GM19455 (cell line): ENCODE measurements at regions not wholly inside any gene's neighbourhood (a gene's known extent, or its start where the extent isn't known, plus 50 kb on each side); places are given as distances from the start of the nearest gene placed in this dataset.
"Not testable (repeated sequence)": the region's sequence is repeated elsewhere in the genome, so short reads cannot be mapped to it uniquely, and the experiment has no call there.

Experiments used
- ATAC-seq: cut with Tn5 transposase; IDR thresholded peaks from one replicate; pipeline ENCODE4 v1.9.1; 2021; ENCODE audit not compliant: unreplicated experiment

DNA sequence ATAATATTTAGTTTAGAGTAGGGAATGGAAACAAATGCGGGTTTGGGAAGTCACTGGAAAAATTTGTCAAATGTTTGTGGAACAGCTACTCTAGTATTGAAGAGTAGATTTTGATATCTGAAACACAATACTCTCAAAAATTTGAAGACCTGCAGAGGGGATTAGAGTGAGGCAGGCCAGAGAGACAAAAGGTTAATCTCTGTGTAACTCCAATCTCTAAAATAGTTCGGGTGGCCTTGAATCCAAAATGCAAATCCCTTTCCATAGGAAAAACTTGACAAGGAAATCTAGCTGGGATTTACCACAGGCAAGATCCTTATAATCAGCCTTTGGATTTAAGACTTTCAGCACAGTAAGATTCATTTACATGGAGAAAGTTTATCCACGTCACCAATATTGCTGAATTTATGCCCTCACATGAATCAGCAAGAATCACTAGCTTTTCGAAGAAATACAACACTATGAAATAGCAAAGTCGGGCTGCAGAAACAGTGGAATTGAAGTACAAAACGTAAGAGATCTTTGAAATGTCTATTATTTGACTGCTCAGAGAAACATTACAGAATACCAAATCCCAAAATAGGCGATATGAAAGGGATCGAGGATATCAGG is 423.7 kb upstream of the ZNF804A start:
- no peak for ATAC-seq

DNA sequence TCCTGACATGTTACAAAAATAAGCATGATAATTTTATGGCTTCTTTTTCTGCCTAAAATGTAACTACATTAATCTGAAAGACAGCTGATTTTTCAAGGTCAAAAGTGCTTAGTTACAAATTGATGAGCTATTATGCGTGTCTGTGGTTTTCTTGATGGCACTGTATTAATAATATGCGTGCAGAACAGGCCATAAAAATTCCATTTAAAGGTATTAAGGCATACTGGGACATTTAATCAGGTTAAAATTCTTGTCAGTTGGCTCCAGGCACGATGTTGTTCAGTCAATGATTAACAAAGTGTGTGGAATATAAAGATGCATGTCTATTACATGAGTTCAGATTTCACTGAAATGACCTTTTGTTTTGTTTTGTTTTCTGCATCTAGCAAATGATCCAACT is 420.1 kb upstream of the ZNF804A start:
- ATAC-seq = no peak

DNA sequence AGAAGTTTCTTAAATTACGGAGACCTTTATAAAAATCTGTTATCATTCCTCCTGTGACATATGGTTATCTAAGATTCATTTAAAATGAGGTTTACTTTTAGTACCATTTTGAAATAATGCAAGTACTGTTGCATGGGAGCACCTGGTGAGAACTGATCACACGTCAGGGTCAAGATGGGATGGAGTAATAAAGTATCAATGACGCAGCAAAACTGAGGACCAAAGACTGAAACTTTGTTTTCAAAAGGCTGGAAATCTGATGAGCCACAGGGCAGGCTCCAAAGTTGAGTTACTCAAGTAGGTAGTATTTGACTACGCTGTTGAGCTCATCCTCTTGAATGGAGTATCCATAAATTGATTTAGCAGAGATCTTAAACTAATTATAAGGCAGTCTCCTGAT is 411.9 kb upstream of the ZNF804A start:
- ATAC-seq = no peak

DNA sequence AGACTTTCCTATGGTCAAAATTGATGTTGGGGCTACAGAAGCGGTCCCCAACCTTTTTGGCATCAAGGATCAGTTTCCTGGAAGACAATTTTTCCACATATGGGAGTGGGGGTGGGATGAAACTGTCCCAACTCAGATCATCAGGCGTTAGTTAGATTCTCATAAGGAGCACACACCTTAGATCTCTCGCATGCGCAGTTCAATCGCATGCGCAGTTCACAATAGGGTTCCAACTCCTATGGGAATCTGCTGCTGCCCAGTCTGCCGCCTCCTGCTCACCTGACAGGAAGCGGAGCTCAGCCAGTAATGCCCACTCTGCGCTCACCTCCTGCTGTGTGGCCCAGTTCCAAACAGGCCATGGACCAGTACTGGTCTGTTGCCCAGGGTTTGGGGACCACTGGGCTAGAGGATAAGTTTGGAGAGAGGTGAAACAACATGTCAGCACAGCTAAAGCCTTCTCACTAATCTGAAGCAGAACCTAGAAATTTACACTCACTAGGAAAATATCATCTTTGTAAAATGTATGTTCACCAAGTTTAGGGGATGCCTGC is 410.8 kb upstream of the ZNF804A start:
- no peak for ATAC-seq

DNA sequence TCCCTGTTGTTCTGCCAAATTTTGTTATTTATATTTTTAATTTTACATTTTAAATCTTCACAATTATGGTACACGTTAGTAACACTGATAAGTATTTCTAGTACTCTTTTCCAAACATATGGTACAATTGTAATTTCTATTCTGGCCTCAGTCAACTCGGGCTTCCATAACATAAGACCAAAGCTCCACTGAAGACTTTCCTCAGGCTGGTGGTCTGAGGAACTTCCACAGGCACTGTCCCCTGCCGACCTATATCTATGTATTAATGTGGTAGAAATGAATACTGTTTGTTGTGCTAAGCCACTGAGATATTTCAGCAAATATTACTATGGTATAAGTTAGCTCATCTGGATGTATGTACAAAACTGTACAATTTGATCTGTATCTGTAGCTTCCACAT is 407.6 kb upstream of the ZNF804A start:
- no peak for ATAC-seq

DNA sequence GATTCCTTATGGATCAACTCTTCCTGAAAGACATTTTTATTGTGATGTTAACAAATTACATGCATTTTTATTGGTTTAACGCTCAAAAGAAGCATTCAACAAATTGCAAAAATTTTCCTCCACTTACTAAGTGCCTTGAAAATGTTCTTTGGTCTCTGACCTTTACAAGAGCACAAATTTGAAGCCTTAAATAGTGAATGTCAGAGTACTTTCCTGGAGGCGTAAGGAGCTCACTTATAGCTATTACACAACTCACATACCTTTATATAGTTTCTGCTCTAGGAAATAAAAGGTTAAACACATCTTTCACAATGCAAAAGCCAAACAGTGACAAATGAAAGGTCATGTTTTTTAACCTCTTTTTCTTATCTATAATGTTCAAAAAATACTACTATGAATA is 405.7 kb upstream of the ZNF804A start:
- no peak for ATAC-seq

DNA sequence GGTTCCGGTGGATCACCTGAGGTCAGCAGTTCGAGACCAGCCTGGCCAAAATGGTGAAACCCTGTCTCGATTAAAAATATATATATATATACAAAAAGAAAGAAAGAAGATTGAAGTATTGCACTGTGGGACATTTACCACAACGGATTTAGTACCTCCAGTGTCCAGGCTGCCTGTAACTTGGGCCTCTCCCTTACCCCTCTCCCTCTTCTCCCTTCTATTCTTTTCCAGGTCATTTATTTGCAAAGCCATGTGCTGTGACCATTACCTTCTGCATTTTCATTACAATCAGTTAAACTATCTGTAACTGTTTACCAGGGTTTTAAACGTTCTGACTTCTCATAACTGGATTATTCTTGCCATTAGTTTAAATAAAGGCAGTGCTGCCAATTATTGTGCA is 400.9 kb upstream of the ZNF804A start:
- no peak for ATAC-seq

DNA sequence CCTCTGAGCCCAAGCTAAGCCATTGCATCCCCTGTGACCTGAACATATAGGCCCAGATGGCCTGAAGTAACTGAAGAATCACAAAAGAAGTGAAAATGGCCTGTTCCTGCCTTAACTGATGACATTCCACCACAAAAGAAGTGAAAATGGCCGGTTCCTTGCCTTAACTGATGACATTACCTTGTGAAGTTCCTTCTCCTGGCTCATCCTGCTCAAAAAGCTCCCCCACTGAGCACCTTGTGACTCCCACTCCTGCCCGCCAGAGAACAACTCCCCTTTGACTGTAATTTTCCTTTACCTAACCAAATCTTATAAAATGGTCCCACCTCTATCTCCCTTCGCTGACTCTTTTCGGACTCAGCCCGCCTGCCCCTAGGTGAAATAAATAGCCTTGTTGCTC is 399.5 kb upstream of the ZNF804A start:
- not testable (repeated sequence) for ATAC-seq

DNA sequence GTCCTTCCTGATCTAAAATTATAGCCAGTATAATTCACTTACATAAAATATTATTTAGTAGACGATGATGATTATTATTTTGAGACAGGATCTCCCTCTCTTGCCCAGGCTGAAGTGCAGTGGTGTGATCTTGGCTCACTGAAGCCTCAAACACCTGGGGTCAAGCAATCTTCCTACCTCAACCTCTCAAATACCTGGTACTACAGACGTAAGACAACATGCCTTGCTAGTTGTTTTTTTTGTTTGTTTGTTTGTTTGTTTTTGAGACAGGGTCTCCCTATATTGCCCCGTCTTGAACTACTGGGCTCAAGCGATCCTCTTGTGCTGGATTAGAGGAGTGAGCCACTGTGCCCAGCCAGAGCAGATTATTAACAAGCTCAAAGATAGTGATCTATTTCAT is 399.1 kb upstream of the ZNF804A start:
- no peak for ATAC-seq

DNA sequence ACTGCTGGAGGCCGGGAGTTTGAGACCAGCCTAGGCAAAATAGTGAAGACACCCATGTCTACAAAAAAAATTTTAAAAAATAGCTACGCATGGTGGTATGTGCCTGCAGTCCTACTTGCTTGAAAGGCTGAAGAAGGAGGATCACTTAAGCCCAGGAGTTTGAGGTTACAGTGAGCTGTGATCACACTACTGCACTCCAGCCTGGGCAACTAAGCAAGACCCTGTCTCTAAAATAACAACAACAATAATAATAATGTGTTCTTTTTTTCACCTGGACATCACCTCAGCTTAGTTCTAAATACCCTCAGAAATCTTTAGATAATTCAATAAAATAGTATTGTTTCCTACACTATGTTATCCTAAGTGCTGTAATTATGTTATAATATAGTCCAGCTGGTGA is 397.1 kb upstream of the ZNF804A start:
- no peak for ATAC-seq

DNA sequence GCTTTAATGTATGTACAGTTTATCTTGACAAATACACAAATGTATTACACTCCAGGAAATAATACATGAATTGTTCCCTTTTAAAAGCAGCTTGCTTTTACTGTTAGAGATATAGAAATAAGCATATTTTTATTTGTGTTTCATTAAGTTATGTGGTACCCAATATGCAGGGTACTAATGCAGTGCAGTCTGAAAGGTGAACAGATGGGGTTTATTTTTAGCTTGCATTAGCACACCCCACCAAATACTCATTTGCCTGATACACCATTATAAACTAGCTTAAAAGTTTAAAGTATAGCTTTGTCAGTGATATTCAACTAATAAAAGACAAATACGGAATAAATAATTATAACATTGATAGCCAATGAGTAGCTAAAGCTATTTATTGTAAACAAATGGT is 394.7 kb upstream of the ZNF804A start:
- no peak for ATAC-seq

DNA sequence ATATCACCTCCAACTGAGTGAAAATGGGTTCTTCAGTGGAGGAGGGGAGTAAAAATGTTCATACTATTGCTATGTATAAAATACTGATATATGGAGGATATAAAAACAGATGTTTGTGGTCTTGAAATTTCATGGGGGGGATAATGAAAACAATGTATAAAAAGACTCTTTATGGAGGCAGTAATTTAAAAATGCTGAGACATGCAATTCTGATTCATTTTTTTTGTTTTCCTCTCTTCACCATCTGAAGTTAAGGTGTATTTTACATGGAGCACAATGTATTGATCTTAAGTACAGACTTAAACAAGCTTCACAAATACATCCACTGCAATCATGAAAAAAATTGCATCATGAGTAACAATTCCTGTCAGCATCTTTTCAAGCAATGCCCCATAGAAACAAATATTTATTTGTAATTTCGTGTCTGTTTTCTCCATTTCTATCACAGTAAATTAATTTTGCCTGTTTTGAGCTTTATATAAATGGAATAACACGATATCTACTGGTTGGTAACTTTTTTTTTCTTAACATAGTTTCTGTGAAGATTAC is 393.2 kb upstream of the ZNF804A start:
- ATAC-seq = no peak

DNA sequence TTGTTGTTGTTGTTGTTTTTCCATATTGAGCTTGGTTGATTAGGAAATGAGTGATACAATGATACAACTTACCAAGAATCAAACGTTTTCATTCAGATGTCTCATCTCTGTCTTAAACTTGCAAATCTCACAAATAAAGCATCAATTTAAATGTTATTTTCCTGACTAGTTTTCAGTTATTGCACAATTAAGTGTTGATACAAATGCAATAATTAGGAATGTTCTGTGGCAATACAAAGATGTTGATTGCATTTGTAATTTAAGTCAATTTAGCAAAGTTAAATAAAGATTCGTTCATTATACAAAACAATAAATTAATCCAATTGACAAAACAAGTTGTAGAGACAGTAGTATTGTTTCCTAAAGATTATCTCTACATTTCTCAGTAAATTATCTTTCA is 392.3 kb upstream of the ZNF804A start:
- ATAC-seq = no peak

DNA sequence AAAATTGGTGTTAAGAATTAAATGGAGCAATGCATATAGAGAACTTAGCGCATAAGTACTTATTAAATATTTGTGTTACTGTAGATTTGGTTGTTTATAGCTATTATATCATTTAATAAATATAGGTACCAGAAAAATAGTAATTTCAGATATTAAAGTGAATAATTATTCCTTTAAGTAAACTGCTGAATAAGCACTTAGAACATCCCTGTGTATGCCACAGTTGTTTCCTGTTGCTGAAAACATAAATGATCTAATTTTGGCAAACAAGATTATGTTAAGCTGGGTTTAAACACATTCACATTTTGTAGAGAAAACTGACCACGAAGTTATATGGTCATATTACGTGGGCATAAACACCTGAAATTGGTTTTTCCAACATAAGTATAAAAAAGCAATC is 388.0 kb upstream of the ZNF804A start:
- ATAC-seq = no peak

DNA sequence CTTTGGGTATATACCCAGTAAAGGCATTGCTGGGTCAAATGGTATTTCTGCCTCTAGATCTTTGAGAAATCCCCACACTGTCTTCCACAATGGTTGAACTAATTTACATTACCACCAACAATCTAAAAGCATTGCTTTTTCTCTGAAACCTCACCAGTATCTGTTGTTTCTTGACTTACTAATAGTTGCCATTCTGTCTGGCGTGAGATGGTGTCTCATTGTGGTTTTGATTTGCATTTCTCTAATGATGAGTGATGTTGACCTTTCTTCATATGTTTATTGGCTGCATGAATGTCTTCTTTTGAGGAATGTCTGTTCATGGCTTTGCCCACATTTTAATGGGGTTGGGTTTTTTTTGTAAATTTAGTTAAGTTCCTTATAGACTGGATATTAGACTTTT is 382.6 kb upstream of the ZNF804A start:
- ATAC-seq = no peak

DNA sequence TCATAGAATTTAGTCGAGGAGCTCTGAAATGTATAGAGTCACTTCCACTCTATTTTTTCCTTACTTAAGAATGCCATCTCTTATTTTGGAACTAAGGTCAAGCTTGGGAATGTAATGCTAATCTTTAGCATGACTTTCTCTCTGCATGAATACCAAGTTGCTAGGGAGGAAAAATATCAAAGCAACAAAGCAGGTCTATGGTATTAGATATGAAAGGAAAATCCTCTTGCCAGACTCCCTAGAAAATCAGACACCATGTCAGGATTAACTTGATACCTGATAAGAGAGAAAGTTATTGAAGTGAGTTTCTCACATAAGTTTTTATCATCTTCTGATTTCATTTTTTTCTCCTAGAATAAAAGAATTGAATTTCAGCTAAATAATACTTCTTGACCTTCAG is 341.7 kb upstream of the ZNF804A start:
- no peak for ATAC-seq

DNA sequence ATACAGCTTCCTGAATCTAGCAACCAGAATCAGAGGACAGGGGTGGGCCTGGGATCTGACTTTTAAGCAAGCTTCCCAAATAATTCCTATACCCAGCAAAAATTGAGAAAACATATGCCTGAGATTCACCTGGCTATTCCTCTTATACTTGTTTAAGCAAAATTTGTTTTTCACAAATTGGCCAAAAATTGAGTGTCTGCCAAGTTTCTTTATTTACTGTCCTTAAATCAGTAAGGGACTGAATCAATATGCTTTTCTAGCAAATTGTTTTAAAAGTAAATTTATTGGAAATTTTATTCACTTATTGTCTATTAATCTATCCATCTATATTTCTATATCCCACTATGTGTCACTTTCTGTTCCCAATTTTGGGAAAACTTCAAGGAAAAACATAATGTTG is 337.0 kb upstream of the ZNF804A start:
- no peak for ATAC-seq

DNA sequence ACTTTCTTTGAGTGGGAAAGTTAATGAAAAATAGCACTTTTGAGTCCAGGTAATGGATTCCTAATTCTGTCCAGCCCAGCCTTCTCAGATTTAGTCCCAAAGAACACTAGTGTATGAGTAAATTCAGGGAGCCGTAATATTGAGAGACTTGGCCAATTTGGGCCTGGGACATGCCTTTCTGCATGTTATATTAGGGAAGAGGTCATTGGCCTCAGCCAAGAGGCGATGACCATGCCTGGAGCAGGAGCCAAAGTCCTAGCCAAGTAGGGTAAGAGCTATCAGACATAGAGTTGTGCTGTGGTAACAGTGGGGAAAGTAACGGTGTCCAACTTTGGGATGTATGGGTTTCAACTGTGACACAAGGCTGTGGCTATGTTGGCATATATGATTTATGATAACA is 336.5 kb upstream of the ZNF804A start:
- no peak for ATAC-seq

DNA sequence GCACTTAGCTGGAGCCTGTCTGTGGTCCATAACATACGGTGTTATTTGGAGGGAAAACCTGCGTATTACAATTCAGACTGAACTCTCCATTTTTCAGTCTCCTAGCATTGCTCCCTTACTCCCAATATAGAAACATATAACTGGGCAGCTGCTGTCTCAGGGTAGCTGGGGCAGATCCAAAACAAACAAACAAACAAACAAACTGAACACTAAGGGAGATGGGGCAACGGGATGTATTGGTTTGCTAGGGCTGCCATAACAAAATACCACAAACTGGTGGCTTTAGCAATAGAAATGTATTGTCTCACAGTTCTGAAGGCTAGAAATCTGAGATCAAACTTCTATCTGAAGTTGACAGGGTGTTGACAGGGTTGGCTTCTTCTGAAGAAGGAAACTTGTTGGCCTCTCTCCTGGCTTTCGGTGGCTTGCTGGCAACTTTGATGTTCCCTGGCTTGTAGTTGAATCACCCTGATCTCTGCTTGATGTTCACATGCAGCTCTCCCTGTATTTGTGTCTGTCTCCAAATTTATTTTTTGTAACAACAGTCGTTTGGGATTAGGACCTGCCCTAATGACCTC is 329.3 kb upstream of the ZNF804A start:
- no peak for ATAC-seq

DNA sequence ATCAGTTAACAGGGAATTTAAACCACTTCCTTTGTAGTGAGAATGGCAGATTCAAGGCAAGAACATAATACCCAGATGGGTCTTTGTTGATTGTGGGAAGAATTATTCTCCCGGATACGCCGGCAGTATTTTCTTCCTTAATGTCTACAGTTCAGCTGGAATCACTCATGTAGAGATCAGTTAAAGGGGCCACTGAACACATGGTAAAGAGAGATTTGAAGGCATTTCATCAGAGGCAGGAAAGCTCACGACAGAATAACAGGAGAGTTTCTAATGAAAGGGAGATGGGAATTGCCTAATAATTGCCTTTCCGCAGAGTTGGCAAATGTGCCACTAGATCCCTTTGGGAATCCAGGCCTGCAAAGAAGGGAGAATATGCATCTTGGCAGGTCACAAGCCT is 327.7 kb upstream of the ZNF804A start:
- no peak for ATAC-seq

DNA sequence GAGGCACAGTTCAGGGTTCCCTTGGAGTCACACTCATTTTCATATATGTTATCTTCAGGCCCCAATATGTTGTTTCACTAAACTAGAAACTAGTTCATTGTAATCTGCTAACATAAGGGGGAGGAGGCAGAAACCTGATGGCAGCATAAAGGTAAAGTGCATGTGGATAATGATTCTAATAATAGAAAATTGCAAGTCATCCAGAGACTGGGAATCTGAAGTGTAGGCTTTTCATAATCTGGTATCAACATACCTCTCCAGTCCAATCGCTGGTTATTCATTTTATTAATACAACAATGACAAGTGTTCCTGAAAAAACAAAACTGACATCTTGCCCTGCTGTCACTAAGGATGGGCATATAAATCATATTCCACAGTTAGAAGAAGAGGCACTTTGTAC is 326.3 kb upstream of the ZNF804A start:
- ATAC-seq = no peak

DNA sequence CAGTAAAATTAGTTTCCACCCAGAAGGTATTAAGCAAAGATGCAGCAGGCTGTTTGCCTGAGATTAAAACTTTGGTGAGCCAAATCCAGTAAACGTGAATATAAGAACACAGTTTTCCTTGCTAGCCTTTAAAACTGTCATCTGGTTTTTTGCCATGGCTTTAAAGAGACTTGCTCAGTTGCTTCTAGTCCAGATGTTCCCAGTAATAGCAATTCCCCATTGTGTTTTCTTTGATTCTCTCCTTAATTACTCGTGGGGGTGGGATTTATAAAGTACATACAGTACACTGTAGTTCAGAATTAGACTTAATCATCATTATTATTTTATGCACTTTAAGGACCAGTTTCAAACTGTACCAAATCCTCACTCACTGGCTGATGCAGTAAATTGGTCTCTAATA is 303.5 kb upstream of the ZNF804A start:
- no peak for ATAC-seq

DNA sequence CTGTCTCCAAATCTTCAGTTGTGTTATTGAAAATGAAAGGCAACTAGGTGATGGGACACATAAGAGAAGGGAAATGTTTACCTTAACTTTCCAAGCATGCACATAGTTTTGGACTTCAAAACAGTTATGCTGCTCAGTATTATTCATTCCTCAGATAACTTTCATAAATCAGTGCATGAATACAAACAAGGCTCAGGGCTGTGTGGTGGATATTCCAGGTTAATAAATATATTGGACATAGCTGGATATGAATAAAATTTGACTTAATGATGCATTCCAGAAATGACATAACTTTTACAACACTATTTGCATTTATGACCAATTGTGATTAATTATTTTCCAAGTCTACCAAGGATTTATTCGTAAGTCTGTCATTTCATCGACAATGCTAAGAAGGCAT is 301.2 kb upstream of the ZNF804A start:
- ATAC-seq = no peak
